Endothelial cell of umbilical vein (primary cell): ENCODE measurements at regions not wholly inside any gene's neighbourhood (a gene's known extent, or its start where the extent isn't known, plus 50 kb on each side); places are given as distances from the start of the nearest gene placed in this dataset.

ENCODE experiments used
- BruUV-seq: library from RNA; stranded (reverse); fragments of 400-500 nt; replicated peaks from 2 replicates; lab custom pipeline; 2021; lab: Mats Ljungman, UMichigan
- CTCF ChIA-PET: fragments of 300-600, 350-600 bp; sonication (Branson Sonifier 250); formaldehyde crosslinking; loops from one replicate; lab custom pipeline; 2021; ENCODE audit warnings: antibody characterized with exemption, inconsistent platforms; lab: Charles Lee
- POLR2A ChIA-PET: fragments of 300-600, 350-600 bp; sonication (Branson Sonifier 250); formaldehyde crosslinking; loops from one replicate; lab custom pipeline; 2021; ENCODE audit warnings: antibody characterized with exemption, inconsistent platforms; lab: Charles Lee
- DNase-seq: peaks from one replicate; pipeline ENCODE4 v3.0.0-alpha.2; 2011; ENCODE audit warnings: low read depth, low spot score
- FAIRE-seq: peaks from 2 replicates; lab custom pipeline; 2011; peaks lifted over from hg19 to GRCh38; lab: Jason Lieb, UNC
- H2AFZ ChIP-seq: 2 replicates; pipeline ENCODE4 v1.6.0; 2012; ENCODE audit warnings: low read depth, low read length, control low read depth, inconsistent platforms
- H3K27ac ChIP-seq: 2 replicates; pipeline ENCODE4 v1.5.1; 2011; ENCODE audit warnings: low read depth, mild to moderate bottlenecking, control low read depth, low read length, moderate library complexity; ENCODE audit not compliant: insufficient read depth
- H3K27me3 ChIP-seq, 2 experiments: 2 replicates each; pipeline versions ENCODE4 v1.6.0 to v1.6.1; 2011; ENCODE audit warnings: low read length in 2 of 2, mixed read lengths in 1 of 2; ENCODE audit not compliant: control insufficient read depth in 2 of 2, insufficient read depth in 2 of 2
- H3K36me3 ChIP-seq, 2 experiments: 2 replicates in 1 of 2; 3 replicates in 1 of 2; pipeline ENCODE4 v1.5.1; 2011; ENCODE audit warnings: low read length in 2 of 2, mild to moderate bottlenecking in 1 of 2, moderate library complexity in 1 of 2; ENCODE audit not compliant: control insufficient read depth in 2 of 2, insufficient read depth in 2 of 2; ENCODE audit errors: extremely low read depth in 1 of 2
- H3K4me1 ChIP-seq: 3 replicates; pipeline ENCODE4 v1.5.1; 2011; ENCODE audit warnings: mild to moderate bottlenecking, low read length; ENCODE audit not compliant: control insufficient read depth, insufficient read depth; ENCODE audit errors: extremely low read depth
- H3K4me2 ChIP-seq: 2 replicates; pipeline ENCODE4 v1.6.1; 2011; ENCODE audit warnings: low read length, control low read depth, mixed read lengths; ENCODE audit not compliant: insufficient read depth
- H3K4me3 ChIP-seq, 3 experiments: fragments of 200-600 bp in 1 of 3; sonication (generic), shearing (Covaris generic) in 1 of 3; replicated peaks in 1 of 3; 2 replicates each; pipeline ENCODE4 v1.5.1; 2011 to 2016; ENCODE audit warnings: control low read depth in 3 of 3, low read length in 3 of 3, mild to moderate bottlenecking in 2 of 3, inconsistent platforms in 1 of 3, low read depth in 1 of 3, moderate library complexity in 1 of 3; ENCODE audit not compliant: insufficient read depth in 1 of 3
- H3K79me2 ChIP-seq: 2 replicates; pipeline ENCODE4 v1.6.0; 2012; ENCODE audit warnings: low read length, inconsistent platforms; ENCODE audit not compliant: control insufficient read depth, insufficient read depth
- H3K9ac ChIP-seq: replicated peaks from 2 replicates; pipeline ENCODE3; 2011; ENCODE audit warnings: low read length, control low read depth; ENCODE audit not compliant: insufficient read depth; ENCODE audit errors: extremely low read depth
- H3K9me1 ChIP-seq: replicated peaks from 3 replicates; pipeline ENCODE4 v1.6.0; 2011; ENCODE audit warnings: mild to moderate bottlenecking, low read length; ENCODE audit not compliant: control insufficient read depth, insufficient read depth; ENCODE audit errors: extremely low read depth
- H3K9me3 ChIP-seq: replicated peaks from 2 replicates; pipeline ENCODE4 v1.5.1; 2012; ENCODE audit warnings: low read length, inconsistent platforms; ENCODE audit not compliant: control insufficient read depth, insufficient read depth
- H4K20me1 ChIP-seq: replicated peaks from 2 replicates; pipeline ENCODE3; 2011; ENCODE audit warnings: mild to moderate bottlenecking, low read length; ENCODE audit not compliant: control insufficient read depth, insufficient read depth; ENCODE audit errors: extremely low read depth
- CTCF ChIP-seq, 2 donors: IDR thresholded peaks; 1 replicate in 1 of 2; 2 replicates in 1 of 2; pipeline ENCODE4 v1.5.1; 2011; ENCODE audit warnings: low read length in 2 of 2, mild to moderate bottlenecking in 2 of 2, moderate library complexity in 2 of 2, control low read depth in 1 of 2, inconsistent platforms in 1 of 2, low read depth in 1 of 2; ENCODE audit not compliant: insufficient read depth in 1 of 2; ENCODE audit errors: extremely low read depth in 1 of 2
- EZH2 ChIP-seq: IDR thresholded peaks from 2 replicates; pipeline ENCODE4 v1.6.1; 2012; ENCODE audit warnings: borderline replicate concordance, low read depth, mild to moderate bottlenecking, moderate library complexity, low read length, inconsistent platforms; ENCODE audit not compliant: severe bottlenecking
- FOS ChIP-seq: IDR thresholded peaks from 2 replicates; pipeline ENCODE4 v1.6.1; 2011; ENCODE audit warnings: mild to moderate bottlenecking, low read length, moderate library complexity, borderline replicate concordance; ENCODE audit not compliant: insufficient read depth
- GATA2 ChIP-seq: IDR thresholded peaks from 2 replicates; pipeline ENCODE4 v1.7.0; 2011; ENCODE audit warnings: low read depth, mild to moderate bottlenecking, moderate library complexity, mixed read lengths, low read length; ENCODE audit not compliant: insufficient read length, insufficient read depth
- JUN ChIP-seq: IDR thresholded peaks from 2 replicates; pipeline ENCODE4 v1.6.1; 2011; ENCODE audit warnings: borderline replicate concordance, low read depth; ENCODE audit not compliant: insufficient read length, insufficient read depth
- MAX ChIP-seq: IDR thresholded peaks from 2 replicates; pipeline ENCODE4 v1.6.1; 2011; ENCODE audit not compliant: insufficient read depth, insufficient read length
- MYC ChIP-seq: IDR thresholded peaks from one replicate; pipeline ENCODE4 v1.6.1; 2011; ENCODE audit warnings: mild to moderate bottlenecking, low read depth, low read length
- POLR2A ChIP-seq: IDR thresholded peaks from 2 replicates; pipeline ENCODE4 v1.6.1; 2012; ENCODE audit warnings: low read depth, mild to moderate bottlenecking, control low read depth, low read length
- POLR2AphosphoS5 ChIP-seq: IDR thresholded peaks from 2 replicates; pipeline ENCODE4 v1.6.1; 2012; ENCODE audit warnings: low read depth, mild to moderate bottlenecking, control low read depth, low read length, moderate library complexity; ENCODE audit not compliant: insufficient read depth
- dilution Hi-C: fragments of 300-500 bp; cut with MboI; formaldehyde crosslinking; loops from one replicate; pipeline ENCODE4 v1.15.0; 2019; ENCODE audit warnings: low sequenced_read_pairs; ENCODE audit not compliant: extremely low pct_ligation_motif_present
- intact Hi-C: fragments of 100-400 bp; cut with micrococcal nuclease; formaldehyde crosslinking; loops from one replicate; pipeline ENCODE4 v1.10.0; 2022

GRCh38 chr5:158534203-158534602 is 565.5 kb downstream of the EBF1 start:
- intact Hi-C loops, result no loop called here
- TF ChIP-seq MAX (no peak), FOS (no peak), EZH2 (no peak), GATA2 (no peak), POLR2A (no peak), CTCF (IDR thresholded peaks at IDR 0.05; ENCODE audit: extremely low read depth in 1 of 2, insufficient read depth in 1 of 2, low read depth in 1 of 2, low read length in 2 of 2) (no peak), JUN (no peak), POLR2AphosphoS5 (no peak), MYC (no peak)

More at GRCh38 chr5:158534203-158534602, 565.5 kb downstream of the EBF1 start:
- POLR2A ChIA-PET, result no interaction called here
- H3K27ac ChIP-seq, result no peak overlapping the region
- no peak overlapping the region for H3K9ac ChIP-seq
- no TSS peak for BruUV-seq
- H3K4me2 ChIP-seq, result no peak overlapping the region
- H3K4me3 ChIP-seq, result no peak overlapping the region
- H3K9me1 ChIP-seq, result no peaks in the 10 kb centered on the region
- no peaks in the 10 kb centered on the region for H3K79me2 ChIP-seq
- no peaks in the 10 kb centered on the region for H3K4me1 ChIP-seq
- FAIRE-seq (no peak), DNase-seq (no peak)
- CTCF ChIA-PET, result no interaction called here
- dilution Hi-C loops, result no loop called here
- H3K36me3 ChIP-seq, result no peaks in the 10 kb centered on the region
- H2AFZ ChIP-seq, result no peak overlapping the region
- H3K9me3 ChIP-seq, result no peaks in the 10 kb centered on the region
- H4K20me1 ChIP-seq, result no peaks in the 10 kb centered on the region
- H3K27me3 ChIP-seq, result no peaks in the 10 kb centered on the region
